ENCODE measurements at regions not wholly inside any gene's neighbourhood (a gene's known extent, or its start where the extent isn't known, plus 50 kb on each side); places are given as distances from the start of the nearest gene placed in this dataset.

GRCh38 chr19:29402563-29402962 lies 123.2 kb upstream of the VSTM2B start:
- no peak for TF ChIP-seq MAX (IDR thresholded peaks at IDR 0.05)
- no peak for TF ChIP-seq CTCF (IDR thresholded peaks at IDR 0.05; ENCODE audit: control extremely low read depth in 1 of 3, insufficient read depth in 1 of 3, low read depth in 1 of 3, low read length in 3 of 3)
- no peak for TF ChIP-seq MAFK (IDR thresholded peaks at IDR 0.05; ENCODE audit: low read depth, low read length)
